DMS53 (cell line): ENCODE measurements at regions not wholly inside any gene's neighbourhood (a gene's known extent, or its start where the extent isn't known, plus 50 kb on each side); places are given as distances from the start of the nearest gene placed in this dataset.

Experiments used
- DNase-seq: peaks from one replicate; lab custom pipeline; 2025; lab: John Stamatoyannopoulos, UW

- DNase-seq, result no peak
These were observed 194.9 kb downstream of the GPAM start for GRCh38 chr10:111988646-111989045.

GRCh38 chr10:111989136-111989911 lies 194.2 kb downstream of the GPAM start:
- DNase-seq, result peak; percentile 4

- DNase-seq, result peak; percentile 35
These were observed 192.8 kb downstream of the GPAM start for GRCh38 chr10:111990734-111991133.

- no peak for DNase-seq
These were observed 190.2 kb downstream of the GPAM start for GRCh38 chr10:111993321-111993720.

- DNase-seq, result no peak
These were observed 189.6 kb downstream of the GPAM start for GRCh38 chr10:111993872-111994426.

- DNase-seq, result no peak
These were observed 187.5 kb downstream of the GPAM start for GRCh38 chr10:111996103-111996502.

GRCh38 chr10:111998728-111999127 lies 184.8 kb downstream of the GPAM start:
- DNase-seq, result no peak

GRCh38 chr10:111999205-111999914 lies 184.2 kb downstream of the GPAM start:
- no peak for DNase-seq

- no peak for DNase-seq
These were observed 183.7 kb downstream of the GPAM start for GRCh38 chr10:111999915-112000302.

- DNase-seq, result no peak
These were observed 183.1 kb downstream of the GPAM start for GRCh38 chr10:112000466-112000865.

- no peak for DNase-seq
These were observed 181.4 kb downstream of the GPAM start for GRCh38 chr10:112002206-112002605.

GRCh38 chr10:112004075-112004474 lies 179.5 kb downstream of the GPAM start:
- DNase-seq, result no peak

GRCh38 chr10:112005044-112005443 lies 178.5 kb downstream of the GPAM start:
- DNase-seq, result no peak

- no peak for DNase-seq
These were observed 177.2 kb downstream of the GPAM start for GRCh38 chr10:112006407-112006806.

GRCh38 chr10:112006831-112007230 lies 176.7 kb downstream of the GPAM start:
- DNase-seq, result no peak

GRCh38 chr10:112022196-112022595 lies 161.4 kb downstream of the GPAM start:
- DNase-seq, result peak; percentile 25

- no peak for DNase-seq
These were observed 159.5 kb downstream of the GPAM start for GRCh38 chr10:112024079-112024478.

GRCh38 chr10:112025228-112025627 lies 158.3 kb downstream of the GPAM start:
- no peak for DNase-seq

- DNase-seq, result peak; percentile 23
These were observed 157.1 kb downstream of the GPAM start for GRCh38 chr10:112026438-112026837.

GRCh38 chr10:112027731-112028280 lies 155.8 kb downstream of the GPAM start:
- no peak for DNase-seq

- no peak for DNase-seq
These were observed 153.1 kb downstream of the GPAM start for GRCh38 chr10:112030431-112030830.

- DNase-seq, result no peak
These were observed 143.7 kb downstream of the GPAM start for GRCh38 chr10:112039823-112040222.

GRCh38 chr10:112040696-112041095 lies 142.9 kb downstream of the GPAM start:
- DNase-seq, result no peak
